GM10266 (cell line): ENCODE measurements at regions not wholly inside any gene's neighbourhood (a gene's known extent, or its start where the extent isn't known, plus 50 kb on each side); places are given as distances from the start of the nearest gene placed in this dataset.
"Not testable (repeated sequence)": the region's sequence is repeated elsewhere in the genome, so short reads cannot be mapped to it uniquely, and the experiment has no call there.

Source experiments
- DNase-seq: peaks from one replicate; pipeline ENCODE4 v3.0.0; 2012; ENCODE audit errors: extremely low spot score
- TF ChIP-seq, protein P1 (sequence below): IDR thresholded peaks from 2 replicates; pipeline ENCODE4 v1.5.1; 2012; ENCODE audit warnings: mild to moderate bottlenecking, low read depth; ENCODE audit not compliant: control insufficient read depth, insufficient read depth; ENCODE audit errors: missing control alignments

DNA sequence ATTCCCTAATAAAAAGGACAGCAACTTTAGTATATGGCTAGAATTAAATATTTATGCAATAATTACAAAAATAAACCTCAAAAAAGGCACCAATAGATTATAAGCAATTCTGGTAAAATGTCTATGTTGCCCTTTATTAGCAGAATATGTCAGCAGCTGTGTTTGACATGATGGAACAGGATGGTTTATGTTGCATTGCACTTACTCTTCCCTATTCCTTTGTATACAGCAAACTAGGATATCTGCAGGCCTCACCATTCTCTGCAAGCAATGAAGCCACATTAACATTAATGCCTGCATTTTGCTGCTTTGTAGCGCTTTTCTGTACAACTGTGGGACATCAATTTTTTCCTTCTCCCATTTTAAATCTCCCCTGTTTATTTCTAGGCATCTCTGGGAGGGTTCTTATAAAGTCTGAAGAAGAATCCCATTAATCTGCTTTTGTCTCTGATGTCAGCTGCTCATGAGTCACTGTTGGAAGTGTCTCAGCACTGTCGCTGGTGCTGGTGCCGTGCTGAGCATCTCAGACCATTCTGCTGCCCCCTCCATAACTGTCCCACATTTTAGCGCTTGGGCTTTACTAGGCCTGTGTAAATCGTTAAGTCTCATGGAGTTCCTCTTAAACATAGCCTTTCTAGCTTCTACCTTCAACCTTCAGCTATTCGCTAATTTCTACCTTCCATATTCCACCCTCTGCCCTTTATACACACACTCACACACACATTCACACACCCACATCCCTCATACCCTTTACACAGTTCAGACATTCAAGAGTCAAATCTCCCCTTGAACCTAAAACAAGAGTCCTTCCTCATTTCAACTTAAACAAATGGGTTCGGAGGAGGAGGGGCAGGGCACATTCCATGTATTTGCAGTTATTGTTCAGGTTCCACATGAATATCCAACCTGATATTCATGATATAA lies 64.4 kb upstream of the TRHDE start:
- TF ChIP-seq, protein P1, sequence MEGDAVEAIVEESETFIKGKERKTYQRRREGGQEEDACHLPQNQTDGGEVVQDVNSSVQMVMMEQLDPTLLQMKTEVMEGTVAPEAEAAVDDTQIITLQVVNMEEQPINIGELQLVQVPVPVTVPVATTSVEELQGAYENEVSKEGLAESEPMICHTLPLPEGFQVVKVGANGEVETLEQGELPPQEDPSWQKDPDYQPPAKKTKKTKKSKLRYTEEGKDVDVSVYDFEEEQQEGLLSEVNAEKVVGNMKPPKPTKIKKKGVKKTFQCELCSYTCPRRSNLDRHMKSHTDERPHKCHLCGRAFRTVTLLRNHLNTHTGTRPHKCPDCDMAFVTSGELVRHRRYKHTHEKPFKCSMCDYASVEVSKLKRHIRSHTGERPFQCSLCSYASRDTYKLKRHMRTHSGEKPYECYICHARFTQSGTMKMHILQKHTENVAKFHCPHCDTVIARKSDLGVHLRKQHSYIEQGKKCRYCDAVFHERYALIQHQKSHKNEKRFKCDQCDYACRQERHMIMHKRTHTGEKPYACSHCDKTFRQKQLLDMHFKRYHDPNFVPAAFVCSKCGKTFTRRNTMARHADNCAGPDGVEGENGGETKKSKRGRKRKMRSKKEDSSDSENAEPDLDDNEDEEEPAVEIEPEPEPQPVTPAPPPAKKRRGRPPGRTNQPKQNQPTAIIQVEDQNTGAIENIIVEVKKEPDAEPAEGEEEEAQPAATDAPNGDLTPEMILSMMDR, result no peak

DNA sequence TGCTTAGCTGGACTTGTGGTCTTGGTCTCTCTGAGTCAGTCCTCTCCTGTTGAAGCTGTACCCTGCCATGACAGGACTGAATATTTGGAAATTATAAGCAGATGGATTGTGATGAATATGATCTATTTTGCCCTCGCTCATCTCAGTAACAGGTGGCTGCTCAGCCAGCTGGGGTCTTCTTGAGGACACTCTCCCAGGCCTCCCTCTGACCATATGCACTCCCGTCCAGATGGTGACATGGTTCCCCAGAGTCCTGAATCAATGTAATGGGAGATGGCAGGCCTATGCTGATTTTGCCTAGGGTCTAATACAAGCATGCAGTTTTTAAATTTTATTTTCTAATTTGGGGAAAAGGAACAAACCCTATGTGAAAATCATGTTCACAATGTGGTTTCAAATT lies 63.1 kb upstream of the TRHDE start:
- TF ChIP-seq, protein P1, result no peak
- no peak for DNase-seq

More for the DNA sequence above, 64.4 kb upstream of the TRHDE start:
- DNase-seq, result no peak

DNA sequence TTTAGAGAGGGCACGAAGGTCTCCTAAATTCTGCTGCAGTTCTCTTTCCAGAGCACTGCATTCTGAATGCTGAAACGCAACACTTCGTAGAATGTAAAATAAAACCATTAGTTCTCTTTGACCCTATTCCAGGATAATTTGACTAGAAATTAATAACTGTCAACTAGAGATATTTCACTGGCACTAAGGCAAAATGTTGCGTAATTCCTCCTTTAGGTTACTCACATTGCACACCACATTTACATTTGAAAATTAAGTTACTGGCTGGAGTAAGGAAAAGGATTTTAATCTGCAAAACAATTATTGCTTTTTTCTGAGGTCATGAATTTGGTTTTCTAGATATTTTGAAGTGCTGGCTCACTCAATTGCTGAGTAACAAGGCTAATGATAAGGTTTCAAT lies 58.0 kb upstream of the TRHDE start:
- TF ChIP-seq, protein P1, result no peak
- no peak for DNase-seq

DNA sequence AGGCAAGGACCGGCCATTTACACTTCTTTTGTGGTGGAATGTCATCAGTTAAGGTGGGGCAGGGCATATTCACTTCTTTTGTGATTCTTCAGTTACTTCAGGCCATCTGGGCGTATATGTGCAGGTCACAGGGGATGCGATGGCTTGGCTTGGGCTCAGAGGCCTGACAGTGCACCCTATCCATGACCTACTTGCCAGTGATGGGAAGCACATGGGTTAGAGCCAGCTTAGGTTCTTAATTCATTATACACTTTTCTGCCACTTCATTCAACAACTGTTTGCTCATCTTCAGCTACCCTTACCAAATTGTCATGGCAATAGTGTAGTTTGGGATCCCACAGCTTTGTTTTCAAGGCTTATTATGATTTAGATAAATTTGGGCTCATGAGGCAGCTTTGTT lies 56.9 kb upstream of the TRHDE start:
- not testable (repeated sequence) for DNase-seq

DNA sequence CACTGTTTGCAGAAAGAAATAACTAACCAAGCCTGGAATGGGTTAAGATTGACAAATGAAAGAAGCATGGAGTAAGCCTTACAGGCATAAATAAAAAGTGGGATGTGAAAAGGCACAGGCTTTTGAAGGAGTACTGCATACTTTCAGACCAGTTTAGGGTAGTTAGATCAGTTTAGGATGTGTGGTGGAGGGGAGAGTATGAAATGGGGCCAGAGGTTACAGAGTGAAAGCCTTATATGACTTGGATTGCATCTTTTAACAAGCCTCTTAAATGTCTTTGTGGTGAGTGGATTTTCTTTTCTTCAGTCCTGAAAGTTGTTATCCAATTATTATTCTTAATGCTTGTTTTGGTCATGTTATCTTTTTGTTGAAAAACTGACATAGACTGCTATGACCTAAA lies 52.2 kb upstream of the TRHDE start:
- no peak for DNase-seq
- TF ChIP-seq, protein P1, result no peak
